NCI-H345 treated with DMSO at 0.1 percent for 48 hours (cell line): ENCODE measurements at regions not wholly inside any gene's neighbourhood (a gene's known extent, or its start where the extent isn't known, plus 50 kb on each side); places are given as distances from the start of the nearest gene placed in this dataset.

Experiments used
- DNase-seq: peaks from one replicate; lab custom pipeline; 2025; ENCODE audit not compliant: unreplicated experiment; lab: John Stamatoyannopoulos, UW

DNA sequence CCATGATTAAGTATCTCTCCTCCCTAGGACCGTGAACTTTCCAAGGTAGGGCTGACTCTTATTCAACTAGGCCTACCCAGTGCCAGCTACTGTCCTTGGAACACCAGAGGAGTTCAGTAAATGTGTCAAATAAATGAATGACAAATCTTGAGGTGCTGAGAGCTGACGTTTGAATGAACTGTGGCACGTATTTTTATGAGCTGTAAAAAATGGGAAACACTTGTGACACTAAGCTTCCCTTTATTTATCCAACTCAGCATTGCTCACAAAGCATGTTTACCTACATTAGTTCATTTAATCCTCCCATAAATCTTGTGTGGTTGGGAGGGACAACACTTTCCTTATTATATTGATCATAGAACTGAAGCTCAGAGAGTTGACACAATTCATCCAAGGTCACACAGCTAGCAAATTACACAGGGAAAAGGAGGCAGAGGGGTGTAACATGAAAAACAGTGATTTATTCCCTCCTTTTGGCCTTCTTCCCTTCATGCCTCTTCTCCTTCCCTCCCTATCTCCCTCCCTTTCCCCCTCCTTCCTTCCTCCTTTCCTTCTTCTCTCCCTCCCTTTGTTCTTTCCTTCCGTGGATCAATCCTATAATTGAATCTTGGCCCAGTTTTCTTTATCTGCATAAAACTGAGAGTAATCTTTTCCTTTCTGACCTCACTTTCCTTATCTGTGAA lies 412.6 kb downstream of the DMRT2 start:
- no peak for DNase-seq

DNA sequence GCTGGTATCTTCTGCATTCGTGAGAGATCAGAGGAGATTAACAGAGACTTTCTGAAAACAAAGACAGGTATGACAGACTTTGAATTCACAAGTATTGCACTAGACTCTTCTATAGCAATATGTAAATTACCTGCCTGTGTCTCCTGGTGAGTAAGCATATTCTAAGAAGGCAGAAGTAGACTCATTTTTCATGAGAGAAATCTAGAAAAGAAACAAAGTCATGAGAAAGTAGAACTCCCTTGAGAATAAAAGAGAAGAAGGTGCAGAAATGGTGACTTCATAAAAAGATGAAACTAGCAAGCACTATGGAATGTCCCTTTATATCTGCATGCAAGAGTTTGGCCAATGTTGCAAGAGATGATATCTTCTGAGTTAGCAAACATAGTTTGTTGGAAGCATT lies 419.8 kb downstream of the DMRT2 start:
- no peak for DNase-seq

DNA sequence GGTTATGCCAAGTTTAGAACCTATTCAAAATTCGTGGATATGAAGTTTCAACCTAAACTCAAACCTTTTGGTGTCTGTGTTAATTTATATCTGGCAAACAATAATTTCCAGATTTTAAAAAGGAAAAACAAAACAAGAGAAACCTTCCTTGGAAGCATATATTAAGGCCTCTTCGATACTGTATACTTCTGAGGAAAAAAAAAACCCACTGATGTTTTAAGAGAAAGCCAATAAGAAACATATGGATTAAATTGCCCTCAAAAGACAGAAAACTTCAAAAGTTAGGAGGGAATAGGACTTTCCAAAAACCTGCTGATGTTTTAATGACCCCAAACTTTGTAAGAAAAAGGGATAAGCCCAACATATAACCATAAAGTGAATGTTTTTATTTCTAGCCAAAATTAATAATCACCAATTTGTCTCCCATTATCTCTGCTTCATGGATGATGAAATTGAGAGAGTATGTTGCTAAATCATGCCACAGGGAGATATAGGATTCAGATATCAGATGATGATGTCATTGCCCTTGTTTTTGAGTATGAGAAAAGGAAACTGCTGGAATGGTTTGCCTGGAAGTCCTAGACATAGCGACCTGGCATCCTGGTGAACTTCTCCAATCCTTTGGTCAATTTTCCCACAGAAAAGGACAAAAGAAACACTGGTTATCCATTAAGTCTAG lies 423.9 kb downstream of the DMRT2 start:
- no peak for DNase-seq

DNA sequence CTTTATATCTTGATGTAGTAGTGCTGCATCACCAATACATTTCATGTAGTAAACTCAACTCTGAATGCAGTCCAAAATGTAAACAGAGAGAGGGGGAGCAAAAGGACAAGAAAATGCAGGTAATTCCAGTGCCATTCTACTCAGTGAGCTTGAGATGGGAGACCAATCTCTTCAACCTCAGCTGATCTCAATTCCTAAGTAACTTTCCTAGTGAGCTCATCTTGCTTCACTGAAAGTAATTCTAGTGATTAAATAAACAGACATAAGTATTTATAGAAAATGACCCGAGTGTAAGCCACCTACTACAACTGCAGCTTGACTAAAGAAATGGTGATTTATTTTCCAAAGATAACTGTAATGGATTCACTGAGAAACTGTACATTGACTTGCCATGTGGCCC lies 424.5 kb downstream of the DMRT2 start:
- no peak for DNase-seq

DNA sequence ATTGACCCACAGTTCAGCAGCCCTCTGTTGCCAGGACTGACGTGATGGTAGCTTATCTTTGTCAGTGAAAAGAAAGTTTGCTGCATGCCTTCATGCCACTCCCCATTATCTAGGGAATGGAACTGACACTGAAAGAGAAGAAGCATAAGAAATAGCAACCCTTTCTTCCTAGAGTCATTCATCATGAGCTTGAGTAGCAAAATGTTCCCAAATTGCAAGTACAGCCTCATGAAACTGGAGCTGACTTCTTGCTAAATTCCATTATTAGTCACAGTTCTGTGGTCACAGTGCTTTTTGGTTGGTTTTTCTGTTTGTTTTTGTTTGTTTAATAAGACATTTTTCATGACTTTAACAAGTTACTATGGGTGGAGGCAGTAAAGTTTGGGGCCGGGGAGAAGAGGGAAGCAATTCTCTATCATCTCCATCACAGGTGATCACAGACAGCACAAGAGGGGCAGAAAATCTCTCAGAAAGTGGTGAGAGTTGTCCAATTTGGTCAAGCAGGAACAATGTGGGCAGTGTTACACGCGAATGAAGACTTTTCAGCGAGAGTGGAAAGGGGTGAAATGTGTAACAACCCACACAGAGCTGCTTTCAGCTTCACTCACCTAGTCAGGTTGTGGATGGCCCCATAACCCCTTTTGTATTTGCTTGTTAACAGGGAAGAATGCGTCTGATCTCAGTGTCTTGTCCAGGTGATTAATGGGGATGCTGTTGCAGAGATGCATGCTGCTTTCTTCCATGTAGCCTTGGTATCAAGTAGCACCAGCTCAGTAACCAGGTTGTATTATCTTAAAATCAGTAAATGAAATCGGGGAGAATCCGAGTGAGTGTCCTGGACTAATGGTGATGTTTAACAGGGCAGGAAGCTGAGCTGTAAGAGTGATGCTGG lies 440.4 kb downstream of the DMRT2 start:
- no peak for DNase-seq

DNA sequence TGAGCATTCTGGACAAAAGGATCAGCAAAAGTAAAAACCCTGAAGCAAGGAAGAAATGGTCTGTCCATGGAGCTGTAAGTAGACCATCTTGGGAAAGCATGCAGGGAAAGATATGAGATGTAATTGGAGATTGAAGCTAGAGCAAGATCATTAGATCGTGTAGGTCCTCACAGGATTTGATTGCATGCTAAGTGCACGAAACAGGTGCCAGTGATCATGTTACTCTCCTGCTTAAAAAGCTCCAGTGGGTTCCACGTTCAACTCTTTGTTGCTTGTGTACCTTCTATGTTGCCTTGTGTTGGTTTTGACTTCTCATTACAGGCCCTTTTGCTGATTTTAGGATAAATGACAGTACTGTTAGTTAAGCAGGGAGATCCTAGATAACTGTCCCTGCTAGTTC lies 442.0 kb downstream of the DMRT2 start:
- DNase-seq: no peak

DNA sequence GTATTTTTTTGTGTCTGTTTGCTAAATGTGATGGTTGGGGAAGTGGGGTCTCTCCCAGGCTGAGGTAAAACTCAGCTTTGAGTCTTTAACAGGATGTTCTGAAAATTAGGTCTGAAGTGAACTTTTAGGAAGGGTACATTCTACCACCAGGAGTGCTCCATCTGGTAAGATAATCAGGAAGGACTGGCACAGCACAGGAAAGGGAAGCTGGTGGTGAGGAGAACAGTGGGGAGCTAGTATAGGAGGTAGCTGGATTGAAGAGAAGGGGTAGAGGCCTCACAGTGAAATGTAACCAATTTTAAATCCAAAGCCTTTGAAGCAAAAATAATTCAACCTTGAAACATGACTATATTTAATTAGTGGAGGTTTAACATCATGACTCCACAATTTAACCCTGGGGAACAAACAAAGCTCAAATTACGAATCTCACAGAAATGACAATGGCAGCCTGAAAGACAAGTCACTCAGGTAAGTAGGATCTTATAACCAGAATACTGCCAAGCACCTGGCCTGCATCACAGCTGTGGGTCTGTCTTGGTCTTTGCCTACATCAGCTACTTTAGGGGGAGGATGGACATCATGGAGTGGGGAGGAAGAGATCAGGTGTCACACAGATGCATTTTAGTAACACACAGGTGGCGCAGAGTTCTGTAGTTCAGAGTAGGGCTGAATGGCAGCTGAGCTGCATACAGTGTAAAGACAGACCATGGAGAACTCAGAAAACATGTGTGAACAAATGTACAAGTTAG lies 445.3 kb downstream of the DMRT2 start:
- DNase-seq: peak; percentile 49

DNA sequence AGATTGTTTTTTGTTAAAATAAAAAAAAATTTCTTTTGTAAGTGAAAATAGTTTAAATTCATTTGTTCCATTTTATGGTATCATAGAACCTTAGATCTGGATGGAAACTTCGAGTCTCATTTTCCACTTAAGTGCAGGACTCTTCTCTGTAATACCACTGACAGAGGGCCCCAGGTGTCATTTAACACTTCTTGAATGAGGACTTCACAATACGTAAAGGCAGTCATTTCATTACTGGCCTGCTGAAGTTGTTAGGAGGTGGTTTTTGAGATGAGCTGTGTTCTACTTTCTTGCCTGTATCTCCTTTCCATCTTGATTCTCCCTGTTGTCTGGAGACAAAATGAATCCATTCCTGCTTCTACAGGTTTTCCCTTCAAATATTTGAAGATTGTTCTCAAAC lies 455.3 kb downstream of the DMRT2 start:
- DNase-seq: no peak

DNA sequence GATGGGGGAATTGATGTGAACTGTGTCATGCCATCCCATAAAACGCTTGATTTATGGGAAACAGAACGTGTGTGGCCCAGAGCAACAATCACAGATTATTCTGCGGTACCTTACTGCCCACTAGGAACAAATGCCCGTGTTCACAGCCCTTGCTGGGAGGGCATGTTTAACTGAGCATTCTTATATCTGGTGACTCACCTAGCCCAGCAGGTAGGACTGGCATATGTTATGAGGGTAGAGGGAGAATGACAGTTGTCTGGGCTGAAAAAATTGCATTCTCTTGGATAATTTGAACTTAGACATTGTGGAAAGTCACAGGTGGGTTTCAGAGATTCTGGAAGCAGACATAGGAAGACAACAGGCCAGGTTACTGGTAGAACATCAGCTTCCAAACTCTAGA lies 460.6 kb downstream of the DMRT2 start:
- no peak for DNase-seq

DNA sequence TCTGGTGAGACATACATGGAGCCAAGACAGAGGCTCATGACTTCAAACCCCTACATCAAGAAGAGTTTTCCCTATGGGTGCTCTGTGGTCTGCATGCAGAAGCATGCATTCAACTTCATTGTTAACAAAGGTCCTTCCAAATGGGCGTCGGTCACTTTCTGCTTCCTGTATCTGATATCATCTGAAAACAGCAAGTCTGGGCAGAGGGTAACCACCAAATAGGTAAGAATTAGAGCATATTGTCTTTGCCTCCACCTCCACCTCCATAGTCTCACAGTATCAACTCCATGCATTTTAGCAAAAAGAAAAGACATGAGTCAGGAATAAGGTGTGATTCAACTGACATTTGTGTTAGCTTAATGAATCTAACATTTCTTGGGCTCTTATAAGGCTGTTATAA lies 462.9 kb downstream of the DMRT2 start:
- no peak for DNase-seq

DNA sequence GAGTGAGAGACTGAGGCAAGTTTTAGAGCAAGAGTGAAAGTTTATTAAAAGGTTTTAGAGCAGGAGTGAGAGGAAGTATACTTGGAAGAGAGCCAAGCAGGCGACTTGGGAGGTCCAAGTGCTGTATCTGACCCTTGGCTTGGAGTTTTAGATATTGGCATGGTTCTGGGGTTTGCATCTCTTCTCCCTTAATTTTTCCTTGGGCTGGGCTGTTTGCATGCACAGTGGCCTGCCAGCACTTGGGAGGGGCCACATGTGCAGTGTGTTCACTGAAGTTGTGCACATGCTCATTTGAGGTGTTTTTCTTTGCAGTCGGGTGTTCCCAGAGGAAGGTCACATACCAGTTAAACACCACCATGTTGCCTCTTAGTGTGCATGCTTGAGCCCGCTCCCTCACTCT lies 464.1 kb downstream of the DMRT2 start:
- DNase-seq: no peak

DNA sequence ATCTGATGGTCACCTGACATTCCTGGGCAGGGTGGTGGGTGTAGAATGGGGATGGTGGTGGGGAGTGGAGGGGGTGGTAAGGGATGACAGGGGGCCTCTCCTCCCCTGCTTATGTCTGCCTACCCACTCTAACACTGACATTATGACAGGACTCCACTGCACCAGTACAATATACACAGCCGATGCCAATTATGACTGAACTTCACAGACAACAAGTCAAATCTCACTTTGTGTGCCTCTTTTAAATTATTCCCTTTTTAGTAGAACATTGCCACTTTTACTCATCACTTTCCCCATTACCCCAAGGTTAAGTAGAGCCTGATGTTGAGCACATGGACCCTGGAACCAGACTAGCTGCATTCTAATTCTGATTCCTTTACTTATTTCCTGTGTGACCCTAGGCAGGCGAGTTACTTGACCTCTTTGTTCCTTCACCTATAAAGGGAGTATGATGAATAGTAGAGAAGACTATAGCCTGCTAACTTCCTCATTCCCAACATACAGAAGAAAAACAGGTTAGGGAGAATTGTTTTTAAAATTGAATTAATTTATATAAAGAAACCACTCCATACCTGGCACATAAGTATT lies 464.7 kb downstream of the DMRT2 start:
- no peak for DNase-seq

DNA sequence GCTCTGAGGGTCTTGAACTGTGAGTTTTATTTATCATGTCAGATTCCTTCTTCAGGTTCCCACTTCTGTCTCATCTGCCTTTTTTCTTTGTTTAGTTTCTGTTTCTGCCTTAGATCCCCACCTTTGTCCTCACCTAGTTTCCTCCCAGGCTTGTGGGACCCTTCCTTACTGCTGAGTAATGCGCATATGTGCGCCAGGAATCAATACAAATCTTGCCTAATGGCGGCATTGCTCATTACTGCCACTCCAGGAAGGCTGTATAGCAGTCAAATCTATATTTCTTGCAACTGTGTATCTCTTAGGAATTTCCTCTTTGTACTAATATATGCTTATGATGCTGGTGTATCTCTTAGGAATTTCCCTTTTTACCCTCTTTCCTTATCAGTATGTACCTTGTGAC lies 465.4 kb downstream of the DMRT2 start:
- DNase-seq: no peak

DNA sequence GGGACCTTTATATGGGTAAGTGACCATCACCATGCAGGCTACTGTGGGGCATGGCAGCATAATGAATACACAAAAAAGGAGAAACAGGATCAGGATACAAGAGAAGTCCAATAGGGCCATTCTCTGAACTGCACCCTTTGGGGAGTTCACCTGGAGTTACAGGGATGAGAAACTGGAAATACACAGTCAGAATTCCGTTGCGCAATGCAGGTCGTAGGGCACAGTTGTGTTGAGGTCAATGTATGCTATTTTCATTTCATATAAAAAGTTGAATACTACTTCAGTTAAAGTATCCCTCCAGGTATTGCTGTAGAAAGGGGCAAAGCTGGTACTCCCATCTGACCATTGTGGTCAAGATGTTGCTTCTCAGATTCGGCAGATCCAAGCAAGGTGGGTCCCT lies 471.4 kb downstream of the DMRT2 start:
- no peak for DNase-seq

DNA sequence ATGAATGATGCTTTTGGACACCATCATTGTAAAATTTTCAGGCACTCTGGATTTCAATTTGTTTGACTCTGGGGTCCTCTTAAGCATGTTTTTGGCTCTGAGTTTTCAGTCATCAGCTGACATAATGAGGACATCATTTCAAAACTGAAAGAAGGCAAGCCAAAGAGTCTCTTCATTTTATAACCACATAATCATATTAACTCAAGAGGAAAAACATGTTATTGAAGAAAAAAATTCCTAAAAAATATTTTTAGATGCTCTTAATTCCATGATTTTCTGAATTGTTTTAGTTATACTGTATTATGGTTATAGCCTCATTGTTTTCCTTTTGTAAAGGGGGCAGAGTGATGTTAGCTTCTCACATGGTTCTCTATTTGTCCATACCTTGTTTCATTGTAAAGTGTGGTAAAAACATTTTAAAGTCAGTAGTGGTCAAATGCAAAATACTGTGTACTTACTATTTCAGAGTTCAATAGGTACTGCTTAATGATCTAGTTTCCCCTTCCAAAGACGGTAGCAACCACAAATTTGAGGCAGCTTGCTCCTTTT lies 472.1 kb downstream of the DMRT2 start:
- DNase-seq: no peak

DNA sequence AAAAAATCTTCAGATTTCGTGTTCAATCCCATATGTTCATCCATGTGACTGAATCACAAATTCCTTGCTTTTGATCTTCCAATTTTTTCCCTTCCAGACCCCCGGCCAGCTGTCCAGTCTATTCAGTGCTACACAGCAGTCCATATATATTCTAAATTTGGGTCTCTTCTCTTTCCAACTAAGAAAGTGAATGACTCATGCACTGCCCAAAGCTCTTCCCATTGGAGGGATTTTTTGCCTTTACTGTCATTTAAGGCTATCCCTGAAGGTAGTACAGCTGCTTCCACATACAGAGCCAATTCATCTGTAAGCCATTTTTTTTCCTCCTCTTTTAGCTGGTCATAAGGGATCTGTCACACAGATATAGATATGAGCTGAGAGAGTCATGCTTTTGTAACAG lies 478.3 kb downstream of the DMRT2 start:
- no peak for DNase-seq

DNA sequence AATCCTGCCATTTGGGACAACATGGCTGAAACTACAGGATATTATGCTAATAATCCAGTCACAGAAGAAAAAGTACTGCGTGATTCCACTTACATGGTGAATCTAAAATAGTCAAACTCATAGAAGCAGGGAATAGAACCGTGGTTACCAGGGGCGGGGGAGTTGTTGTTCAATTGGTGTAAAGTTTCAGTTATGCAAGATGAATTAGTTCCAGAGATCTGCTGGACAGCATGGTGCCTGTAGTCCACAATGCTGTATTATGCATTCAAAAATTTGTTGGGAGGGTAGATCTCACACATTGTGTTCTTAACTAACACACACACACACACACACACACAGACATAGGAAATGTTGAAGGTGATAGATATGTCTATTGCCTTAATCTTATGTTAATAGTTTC lies 480.5 kb downstream of the DMRT2 start:
- DNase-seq: no peak

DNA sequence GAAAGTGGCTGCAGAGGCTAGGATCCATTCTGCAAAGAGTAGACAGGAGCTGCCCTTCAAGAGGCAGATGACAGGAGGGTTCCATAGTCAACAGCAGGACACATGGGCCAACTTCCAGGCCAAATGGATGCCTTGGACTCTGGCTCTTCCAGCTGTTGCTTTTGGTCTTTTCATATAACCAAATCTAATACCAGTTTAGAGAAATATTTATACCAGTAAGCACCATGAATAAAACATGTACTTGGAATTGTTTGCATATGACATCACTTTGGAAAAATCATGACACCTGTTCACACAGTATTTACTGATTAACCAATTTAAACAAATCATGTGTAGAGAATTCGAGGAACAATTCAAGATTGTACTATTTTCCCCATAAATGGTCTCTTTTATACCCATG lies 481.3 kb downstream of the DMRT2 start:
- DNase-seq: no peak

DNA sequence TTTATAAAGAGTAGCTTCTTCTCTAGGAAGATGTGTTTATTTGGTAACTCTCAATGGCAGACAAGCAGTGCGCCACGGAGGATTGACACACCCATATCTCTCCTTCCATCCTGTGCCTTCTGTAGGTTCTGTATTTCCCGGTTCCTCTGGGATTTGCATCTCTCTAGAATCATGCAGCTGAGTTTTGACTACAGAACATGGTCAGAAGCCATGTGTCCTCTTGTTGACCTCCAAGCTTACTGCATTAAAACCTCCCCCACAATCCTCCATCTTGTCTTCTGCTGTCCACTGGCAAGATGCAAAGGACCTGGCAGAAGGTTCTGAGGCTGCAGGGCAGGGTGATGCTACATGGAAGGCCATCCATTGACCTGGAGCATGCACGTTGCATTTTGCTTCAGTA lies 482.0 kb downstream of the DMRT2 start:
- no peak for DNase-seq

DNA sequence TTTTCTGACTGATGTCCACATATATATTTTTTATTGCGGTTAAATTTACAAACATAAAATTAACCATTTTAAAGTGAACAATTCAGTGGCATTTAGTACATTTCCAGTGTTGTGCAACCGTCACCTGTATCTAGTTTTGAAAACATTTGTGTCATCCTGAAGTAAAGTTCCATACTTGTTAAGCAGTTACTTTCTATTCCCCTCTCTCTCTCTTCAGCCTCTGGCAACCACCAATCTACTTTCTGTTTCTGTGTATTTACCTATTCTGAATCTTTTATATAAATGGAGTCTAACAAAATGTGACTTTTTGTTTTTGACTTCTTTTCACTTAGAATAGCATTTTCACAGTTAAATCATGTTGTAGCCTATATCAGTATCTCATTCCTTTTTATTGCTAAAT lies 480.1 kb upstream of the SMARCA2 start:
- DNase-seq: no peak

DNA sequence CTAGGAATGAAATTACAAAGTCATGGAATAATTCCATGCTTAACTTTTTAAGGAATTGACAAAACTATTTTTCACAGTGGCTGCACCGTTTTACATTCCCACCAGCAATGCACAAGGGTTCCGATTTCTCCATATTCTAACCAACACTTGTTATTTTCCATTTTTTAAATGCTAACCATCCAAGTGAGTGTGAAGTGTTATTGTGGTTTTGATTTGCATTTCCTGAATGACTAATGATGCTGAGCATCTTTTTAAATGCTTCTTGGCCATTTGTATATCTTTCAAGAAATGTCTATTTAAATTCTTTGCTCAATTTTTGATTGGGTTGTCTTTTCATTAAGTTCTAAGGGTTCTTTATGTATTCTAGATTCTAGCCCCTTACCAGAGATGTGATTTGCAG lies 479.5 kb upstream of the SMARCA2 start:
- no peak for DNase-seq
